ENCODE measurements at regions not wholly inside any gene's neighbourhood (a gene's known extent, or its start where the extent isn't known, plus 50 kb on each side); places are given as distances from the start of the nearest gene placed in this dataset.

- ATAC-seq (no peak), DNase-seq (ENCODE audit: low spot score) (no peak)
- H3K9me3 Mint-ChIP-seq = peaks cover 32% of the 10 kb centered on the region
Observed at GRCh38 chr2:125479143-125479636, 1176.8 kb upstream of the GYPC start.

More at GRCh38 chr2:125479143-125479636, 1176.8 kb upstream of the GYPC start:
- Histone ChIP-seq H4K20me1 (replicated peaks; ENCODE audit: insufficient read depth) (no peaks in the 10 kb centered on the region), H3K4me1 (ENCODE audit: insufficient read depth) (no peaks in the 10 kb centered on the region), H3K9me2 (ENCODE audit: insufficient read depth) (no peaks in the 10 kb centered on the region), H3K79me2 (replicated peaks; ENCODE audit: insufficient read depth) (no peaks in the 10 kb centered on the region), H2AFZ (no peak overlapping the region), H3K4me2 (no peak overlapping the region), H3K4me3 (no peak overlapping the region), H3K36me3 (ENCODE audit: insufficient read depth) (no peaks in the 10 kb centered on the region; the same call in 1 of the 2 replicates), H3F3A (replicated peaks; ENCODE audit: low read depth) (no peaks in the 10 kb centered on the region), H3K27me3 (ENCODE audit: insufficient read depth) (no peaks in the 10 kb centered on the region), H3K27ac (ENCODE audit: low read depth) (no peak overlapping the region)
- Mint-ChIP-seq H3K36me3 (ENCODE audit: low read depth) (peaks cover 27% of the 10 kb centered on the region), H3K27ac (no peak overlapping the region), H3K4me3 (no peak overlapping the region), H3K27me3 (ENCODE audit: insufficient read depth, low read depth, poor library complexity) (peaks cover 2% of the 10 kb centered on the region), H3K4me1 (no peaks in the 10 kb centered on the region)
- no peak for TF ChIP-seq NANOG (IDR thresholded peaks at IDR 0.05; ENCODE audit: borderline replicate concordance)
- TF ChIP-seq CTCF (conservative IDR thresholded peaks at IDR 0.05; ENCODE audit: low read depth in 2 of 2) = no peak
- TF ChIP-seq STAT1 (IDR thresholded peaks at IDR 0.05; ENCODE audit: unreplicated experiment) = no peak
- no peak for TF ChIP-seq REST (IDR thresholded peaks at IDR 0.05; ENCODE audit: unreplicated experiment)
